COLO668 (cell line): ENCODE measurements at regions not wholly inside any gene's neighbourhood (a gene's known extent, or its start where the extent isn't known, plus 50 kb on each side); places are given as distances from the start of the nearest gene placed in this dataset.

Experiments used
- DNase-seq: peaks from one replicate; lab custom pipeline; 2025; ENCODE audit not compliant: unreplicated experiment; lab: John Stamatoyannopoulos, UW

- DNase-seq, result no peak
Observed at GRCh38 chr4:182973511-182973911, 56.3 kb upstream of the DCTD start.

DNA sequence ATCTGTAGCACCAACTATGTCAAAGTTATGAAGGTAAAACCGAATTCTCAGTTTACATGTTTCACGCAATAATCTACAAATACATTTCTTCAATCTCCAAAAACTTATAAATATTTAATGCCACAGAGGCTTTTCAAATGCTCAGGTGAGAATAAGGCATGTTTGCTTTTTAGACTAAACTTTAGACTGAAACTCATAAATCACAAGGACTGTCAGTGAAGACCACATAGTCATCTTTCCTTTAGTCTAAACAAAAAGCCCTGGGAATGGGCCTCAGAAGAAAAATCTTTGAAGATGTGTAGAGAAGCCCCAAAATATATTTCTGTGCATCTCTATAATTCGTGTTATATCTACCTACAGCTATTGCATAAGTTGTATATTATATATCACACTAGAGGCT lies 54.5 kb upstream of the DCTD start:
- DNase-seq, result no peak

DNA sequence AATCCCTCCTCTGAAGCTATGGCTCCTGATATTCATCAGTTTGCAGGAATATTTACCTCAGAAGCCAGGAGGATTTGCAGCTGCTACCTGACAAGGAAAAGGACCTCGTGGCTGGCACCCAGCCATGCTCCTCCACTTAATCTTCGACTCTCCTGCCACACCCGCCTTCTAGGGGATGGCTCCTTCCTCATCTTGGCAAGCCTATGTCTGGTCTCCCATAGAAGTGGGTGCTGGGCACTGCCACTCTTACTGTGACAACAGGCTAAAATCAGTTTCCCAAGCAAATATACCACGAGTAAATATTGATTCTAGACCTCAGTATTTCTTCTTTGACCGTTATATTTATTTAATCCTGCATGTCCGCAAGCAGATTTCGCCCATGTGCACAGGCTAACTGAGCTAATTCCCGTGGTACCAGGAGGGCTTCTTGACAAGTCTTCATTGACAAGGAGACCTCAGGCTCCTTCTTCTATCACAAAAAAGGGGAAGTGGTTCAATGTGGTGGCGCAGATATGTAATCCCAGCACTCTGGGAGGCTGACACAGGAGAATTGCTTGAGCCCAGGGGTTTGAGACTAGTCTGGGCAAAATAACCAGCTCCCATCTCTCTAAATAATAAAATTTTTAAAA lies 52.6 kb upstream of the DCTD start:
- peak; percentile 21 for DNase-seq

GRCh38 chr4:182968917-182969650 lies 51.9 kb upstream of the DCTD start:
- DNase-seq, result no peak

DNA sequence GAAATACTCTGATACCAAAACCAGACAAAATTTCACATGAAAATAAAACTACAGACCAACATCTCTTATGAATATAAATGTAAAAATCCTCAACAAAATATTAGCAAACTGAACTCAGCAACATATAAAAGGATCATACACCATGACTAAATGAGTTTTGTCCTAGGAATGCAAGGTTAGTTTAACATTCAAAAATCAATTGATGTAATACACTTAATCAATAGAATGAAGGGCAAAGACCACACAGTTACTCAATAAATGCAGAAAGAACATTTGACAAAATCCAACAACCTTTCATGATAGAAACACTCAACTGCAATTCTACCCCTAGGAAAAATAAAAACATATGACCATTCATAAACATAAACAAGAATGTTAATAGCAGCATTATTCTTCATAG lies 50.2 kb upstream of the DCTD start:
- DNase-seq, result no peak
